CD4-positive, alpha-beta T cell treated with Interleukin-17A for 4 hours (primary cell): ENCODE measurements at regions not wholly inside any gene's neighbourhood (a gene's known extent, or its start where the extent isn't known, plus 50 kb on each side); places are given as distances from the start of the nearest gene placed in this dataset.

Source experiments
- DNase-seq: peaks from one replicate; pipeline ENCODE4 v3.0.0-alpha.2; 2020; ENCODE audit warnings: mixed read lengths

DNA sequence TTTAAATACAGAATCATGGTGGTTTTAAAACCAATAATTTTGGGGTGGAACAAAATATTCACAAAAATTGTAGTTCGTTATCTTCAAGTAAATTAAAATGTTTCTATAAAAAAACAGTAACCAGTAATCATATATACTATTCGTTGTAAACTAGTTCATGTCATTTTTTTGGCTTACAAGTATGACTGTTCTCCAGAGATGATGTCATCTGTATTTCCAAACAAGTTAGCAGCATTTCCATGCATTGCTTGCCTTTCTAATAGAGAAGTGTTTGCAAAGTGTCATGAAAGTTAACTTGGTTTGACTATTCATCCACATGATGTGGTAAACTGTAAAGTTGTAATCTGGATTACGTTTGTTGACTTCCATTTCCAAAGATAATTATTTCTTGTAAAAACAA is 717.9 kb upstream of the ADAMTS16 start:
- no peak for DNase-seq

DNA sequence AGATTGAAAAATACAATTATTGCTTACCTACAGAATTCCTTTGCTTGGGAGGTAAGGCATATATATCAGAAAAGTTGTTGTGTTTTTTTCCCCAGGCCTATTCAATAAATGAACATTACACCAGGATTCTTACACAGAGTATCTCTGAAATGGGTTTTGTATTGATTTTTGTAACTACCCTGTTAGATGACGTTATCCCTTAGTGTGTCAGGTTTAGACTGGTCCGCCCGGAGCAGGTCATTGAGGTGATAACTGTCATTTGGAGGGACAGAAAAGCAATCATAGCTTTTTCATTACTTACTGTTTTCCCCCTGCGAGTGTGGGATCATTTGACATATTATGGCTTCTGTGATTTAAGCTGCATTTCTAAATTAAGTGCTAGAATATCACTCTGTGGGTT is 715.2 kb upstream of the ADAMTS16 start:
- DNase-seq = no peak

DNA sequence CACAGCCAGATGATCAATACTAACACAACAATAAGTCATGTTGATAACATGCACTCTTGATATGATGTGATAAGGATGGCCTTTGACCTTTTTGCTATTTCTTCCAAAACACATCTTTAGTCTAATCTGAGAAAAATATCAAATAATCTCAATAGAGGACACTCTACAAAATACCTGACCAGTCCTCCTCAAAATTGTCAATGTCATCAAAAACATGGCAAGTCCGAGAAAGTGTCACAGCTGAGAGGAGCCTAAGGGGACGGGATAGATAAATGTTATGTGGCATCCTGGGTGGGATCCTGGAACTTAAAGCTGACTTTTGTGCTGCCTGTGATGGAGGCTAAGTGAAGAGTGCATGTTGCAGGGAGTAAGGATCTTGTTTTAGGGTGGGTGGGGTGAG is 699.6 kb upstream of the ADAMTS16 start:
- no peak for DNase-seq

DNA sequence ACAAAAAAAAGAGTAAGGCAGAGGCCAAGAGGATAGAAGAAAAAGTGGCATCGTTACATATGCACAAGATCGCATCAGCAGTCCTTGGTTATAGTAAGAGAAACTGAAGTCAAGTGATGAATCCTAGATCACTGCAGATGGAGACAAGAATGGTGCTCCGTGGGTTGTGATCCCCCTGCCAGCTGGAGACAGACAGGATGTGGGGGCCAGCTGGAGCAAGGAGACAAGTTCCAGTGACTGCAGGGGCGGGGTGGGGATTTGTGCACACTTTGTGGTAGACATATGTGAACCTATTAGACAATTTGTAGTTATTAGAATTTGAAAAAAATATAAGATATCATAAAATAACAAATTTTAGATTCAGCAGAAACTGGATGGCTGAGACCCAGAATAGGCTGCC is 697.9 kb upstream of the ADAMTS16 start:
- DNase-seq = no peak

DNA sequence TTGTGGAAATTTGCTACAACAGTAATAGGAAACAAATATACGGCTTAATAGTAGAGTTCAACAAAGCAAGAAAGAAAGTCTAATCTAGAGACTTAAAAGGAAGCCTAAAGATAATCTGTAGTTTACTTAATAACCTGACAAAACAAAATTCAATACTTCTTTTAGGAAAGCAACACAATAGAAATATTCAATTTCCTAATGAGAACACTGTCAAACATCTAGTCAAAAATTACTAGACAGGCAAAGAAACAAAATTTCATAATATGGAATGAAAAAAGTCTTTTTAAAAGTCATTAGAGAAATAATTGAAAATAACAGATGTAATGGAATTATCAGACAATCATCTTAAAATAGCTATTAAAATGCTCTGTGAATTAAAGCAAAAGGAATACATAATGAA is 692.5 kb upstream of the ADAMTS16 start:
- DNase-seq = no peak

DNA sequence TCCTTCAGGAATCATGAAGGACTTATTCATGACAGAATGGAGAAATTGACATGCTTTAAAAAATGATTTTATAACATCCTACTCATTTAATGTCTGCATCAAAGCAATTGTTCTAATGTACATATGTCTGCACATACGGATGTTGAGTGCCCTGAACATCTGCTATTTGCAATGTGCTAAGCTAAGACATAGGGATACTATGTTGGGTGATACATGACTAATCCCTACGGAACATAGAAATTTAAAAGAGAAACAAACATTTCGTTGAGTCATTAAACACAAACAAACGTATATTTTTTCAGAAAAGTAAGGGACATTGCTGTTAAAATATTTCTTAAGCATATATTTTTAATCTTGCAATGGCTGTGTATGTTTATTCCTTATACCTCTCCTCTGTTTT is 686.5 kb upstream of the ADAMTS16 start:
- DNase-seq = no peak

DNA sequence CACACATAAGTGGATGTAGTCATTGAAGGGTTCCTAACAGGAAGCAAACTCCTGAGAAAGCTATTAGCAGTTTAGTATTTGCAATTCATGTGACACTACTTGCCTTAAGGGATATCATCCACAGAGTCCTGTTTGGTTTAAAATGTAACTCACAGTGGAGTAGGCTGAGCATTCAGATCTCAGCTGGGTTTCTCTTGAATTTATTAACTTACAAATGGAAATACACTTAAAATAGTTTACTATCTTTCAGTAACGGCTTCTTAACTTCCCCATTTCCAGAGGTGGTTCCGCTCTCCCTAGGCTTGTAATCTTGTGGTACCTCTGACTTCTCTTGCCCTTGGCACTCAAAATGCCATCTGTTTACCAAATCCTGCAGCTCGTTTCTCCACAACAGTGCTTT is 660.7 kb upstream of the ADAMTS16 start:
- DNase-seq = no peak

DNA sequence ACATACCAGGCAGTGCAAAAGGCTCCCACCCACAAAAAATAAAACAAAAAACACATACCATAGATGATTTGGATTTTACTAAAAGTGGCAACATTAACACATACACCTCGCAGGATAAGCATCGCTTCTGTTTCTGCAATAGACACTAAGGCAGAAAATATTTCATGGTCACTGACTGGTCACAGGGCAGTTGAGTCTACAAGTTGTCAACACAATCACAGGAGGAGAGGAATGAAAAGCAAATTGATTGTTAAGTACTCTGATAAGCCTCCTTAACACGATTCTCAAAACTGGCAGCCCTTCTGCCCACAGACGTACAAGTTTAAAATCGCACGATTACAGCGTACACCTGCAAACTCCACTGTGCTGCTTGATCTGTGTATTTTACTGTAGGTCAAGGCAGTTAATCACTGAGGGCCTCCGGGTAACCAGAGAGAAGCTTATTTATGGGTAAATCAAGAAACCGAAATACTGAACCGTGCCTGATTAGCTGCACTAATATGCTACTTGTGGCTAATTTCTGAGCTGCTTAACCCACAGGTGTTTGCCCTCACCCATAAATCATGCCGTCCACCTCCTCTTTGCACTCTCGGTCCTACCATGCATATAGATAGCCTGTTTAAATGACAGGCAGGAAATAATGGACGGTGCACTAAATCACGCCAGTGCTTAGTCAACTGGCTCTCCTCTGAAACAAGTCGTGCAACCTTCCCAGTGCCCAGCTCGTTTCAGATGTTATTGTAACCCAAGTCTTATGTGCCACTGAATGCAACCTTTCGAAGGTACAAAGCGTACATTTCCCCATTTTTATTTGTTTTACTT is 659.4 kb upstream of the ADAMTS16 start:
- no peak for DNase-seq

DNA sequence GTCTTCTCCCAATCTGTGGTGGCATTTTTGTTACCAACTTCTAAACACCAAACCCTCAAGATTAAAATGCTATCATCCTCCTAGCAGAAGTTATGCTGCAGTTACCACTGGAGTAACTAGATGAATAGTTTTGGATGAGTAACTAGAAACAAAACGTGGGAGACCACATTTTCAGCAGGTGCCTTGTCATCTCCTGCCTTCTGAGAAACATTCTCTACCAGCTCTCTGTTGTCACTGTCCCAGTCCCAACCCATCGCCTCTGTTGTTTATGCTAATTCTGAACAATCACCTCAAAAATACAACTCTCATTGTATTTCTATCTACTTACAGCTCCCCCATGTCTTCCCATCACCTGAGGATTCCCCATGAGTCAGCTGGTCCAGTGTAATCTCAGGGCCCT is 652.5 kb upstream of the ADAMTS16 start:
- no peak for DNase-seq

DNA sequence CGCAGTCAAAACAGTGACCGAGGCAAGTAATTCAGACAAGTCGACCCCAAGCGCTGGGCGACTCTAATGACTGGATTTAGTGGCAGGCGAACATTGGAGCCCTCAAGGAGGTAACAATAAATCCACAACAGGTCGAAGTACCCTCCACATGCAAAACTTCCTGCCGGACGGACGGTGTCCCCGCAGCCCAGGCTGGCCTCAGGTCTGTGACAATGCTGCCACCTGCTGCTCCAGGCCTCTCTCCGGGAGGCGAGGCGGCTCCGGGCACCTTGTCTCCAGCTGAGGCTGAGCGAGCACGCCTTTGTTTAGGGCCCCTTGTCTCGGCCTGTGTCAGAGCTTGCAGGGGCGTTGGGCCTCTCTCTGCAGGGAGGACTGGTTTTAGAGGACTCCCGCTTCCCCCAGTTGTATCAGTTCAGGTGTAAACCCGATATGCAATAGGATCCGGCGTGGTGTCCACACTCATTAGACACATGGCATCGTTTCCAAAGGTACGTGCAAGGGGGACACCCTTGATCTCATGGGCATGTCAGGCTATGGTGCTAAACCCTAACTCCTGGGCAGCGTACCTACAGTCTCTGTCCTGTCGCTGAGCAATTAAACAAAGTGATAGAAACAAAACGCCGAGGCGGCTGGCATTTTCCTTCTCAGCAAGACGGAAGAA is 628.0 kb upstream of the ADAMTS16 start:
- no peak for DNase-seq

DNA sequence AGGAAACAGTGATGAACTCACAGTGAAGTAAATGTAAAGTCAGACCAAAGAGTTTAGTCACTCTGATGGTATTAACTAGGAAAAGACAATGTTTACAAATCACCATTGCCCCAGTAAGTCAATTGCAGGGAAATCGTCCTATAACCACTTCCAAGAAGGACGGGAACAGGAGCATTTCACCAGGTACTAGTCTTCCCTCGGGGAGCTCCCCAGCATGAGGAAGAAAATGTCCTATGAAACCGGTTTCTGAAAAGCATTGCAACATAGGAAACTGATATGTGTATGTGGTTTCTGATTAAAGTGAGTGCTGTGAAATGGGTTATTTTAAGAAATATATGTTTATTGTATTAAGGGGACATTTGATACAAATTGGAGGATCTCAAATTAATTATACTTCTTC is 626.7 kb upstream of the ADAMTS16 start:
- DNase-seq = no peak

DNA sequence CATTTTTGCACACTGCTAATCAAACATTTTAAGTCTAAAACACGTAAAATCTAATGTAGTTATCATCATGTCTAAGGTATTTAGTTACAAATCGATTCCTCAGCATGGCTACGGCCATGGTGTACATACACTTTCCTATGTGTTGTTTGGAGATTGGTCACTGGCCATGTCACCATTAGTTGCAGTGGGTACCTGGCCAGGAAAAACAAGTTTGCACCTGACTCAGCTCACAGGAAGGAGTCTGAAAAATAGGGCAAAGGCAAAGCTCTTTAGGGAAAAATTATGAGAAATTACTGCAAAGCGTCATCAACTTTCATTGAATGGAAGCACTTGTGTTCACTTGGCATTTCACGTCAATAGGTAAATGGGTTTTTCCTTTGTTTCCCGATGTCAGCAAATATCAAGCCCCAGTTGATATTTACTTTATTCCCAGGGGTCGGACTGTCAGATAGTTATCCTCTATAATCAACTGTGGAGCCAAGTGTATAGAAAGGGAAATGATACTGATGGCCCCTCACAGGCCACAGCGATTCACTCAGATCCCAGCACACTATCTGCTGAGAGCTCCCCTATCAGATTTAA is 626.0 kb upstream of the ADAMTS16 start:
- DNase-seq = no peak

DNA sequence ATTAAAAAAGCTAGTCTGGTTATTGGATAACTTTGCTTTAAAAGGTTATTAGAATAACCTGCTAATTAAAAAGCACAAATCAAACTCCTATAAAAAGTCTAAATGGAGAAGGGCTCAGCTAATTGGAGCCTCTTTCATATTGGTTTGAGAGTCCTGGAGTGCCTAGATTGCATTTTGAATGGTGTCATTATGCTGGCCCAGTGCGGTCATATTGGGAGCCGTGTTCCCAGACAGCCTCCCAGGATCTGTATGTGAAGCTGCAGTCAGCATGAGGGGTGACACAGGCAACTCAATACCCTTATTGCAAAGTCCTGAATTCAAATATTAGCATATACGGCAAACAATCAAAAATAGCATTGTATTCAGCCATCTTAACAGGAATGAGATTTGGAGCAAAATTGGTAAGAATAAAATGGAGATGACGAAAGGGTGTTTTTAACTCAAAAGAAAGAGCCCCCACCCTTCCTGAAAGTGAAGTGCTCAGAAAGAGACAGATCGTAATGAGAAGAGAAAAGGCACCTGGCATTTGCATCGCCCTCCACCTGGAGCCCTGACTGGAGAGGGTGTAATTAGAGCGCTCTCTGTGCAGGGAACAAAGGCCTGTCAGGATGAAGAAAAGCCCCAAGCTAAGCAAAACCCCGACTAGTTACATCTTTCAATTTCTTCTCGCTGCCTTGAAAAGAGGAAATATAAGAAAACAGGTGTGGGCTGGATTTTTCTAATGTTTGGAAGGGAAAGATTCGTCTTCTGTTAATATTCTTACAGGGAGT is 621.0 kb upstream of the ADAMTS16 start:
- no peak for DNase-seq

DNA sequence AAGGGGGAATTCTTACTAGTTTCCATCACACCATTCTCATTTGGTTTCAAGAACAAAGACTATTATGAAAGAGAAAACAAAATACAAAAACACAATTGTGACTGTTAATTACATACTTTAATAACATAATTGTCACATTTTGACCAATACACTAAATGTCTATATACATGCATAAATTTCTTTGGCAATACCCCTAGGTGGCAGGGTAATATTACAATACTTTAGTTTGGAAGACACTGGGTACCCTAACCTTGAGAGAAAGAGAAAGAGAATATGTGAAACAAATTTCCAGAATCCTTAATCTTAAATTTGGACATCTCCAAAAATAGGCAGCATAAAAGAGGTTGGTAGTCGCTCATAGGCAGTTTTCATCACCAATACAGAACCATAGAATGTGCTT is 619.6 kb upstream of the ADAMTS16 start:
- DNase-seq = no peak

DNA sequence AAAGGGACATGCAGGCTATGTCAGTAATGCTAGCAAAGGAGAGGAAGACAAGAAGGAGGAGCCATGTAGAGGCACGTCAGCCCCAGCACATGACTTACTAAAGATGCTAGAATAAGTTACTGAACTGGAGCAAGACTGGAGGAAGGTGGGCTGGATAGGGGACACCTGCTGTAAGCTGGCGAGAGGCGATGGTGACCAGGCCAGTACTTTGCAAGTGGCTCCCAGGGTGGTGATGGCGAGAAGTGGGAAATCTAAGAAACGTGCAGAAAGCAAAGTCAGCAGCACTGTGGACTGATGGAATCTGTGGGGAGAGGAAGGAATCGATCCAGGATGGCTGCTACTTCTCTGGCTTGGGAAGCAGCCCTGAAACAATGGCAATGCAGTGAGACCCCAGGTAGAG is 617.1 kb upstream of the ADAMTS16 start:
- DNase-seq = no peak

DNA sequence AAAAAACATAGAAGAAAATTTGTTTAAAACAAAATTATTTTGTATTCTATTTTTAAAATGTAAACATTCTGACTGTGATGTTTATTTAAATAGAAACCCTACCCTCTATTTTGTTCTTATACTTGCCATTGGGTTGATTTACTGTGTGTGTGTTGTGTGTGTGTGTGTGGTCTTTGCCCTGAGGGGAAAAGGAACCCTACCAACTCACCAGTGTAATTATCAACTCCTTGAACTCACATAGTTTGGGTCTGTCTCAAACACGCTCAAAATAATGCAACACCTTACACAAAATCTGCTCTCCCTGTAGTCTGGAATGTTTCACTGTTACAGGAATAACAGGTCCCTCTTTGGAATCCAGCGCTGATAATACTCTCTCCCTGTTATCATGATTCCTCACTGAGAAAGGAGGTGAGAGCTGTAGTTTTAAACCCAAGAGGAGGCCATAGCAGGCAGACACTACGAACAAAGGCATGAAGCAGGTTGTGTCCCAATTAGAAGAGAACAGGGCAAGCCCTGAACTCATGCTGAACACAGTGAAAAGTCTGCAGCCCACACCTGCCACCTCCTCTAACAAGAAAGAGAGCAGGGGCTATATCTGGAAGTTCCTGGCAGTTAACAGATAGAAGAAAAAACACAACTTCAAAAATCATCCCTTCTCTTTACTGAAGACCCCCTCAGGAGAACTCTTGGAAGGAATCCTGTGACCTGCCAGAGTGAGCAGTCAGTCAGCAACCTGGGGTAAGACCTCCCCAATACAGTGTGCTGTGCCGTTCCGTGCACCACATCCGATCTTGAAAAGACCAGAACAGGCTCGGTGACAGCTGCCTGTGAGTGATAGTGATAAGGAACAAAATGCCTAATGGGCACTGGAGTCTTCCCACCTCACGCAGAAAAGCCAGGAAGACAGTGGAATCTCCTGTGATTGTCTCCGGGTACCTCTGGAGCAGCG is 608.1 kb upstream of the ADAMTS16 start:
- DNase-seq = no peak

DNA sequence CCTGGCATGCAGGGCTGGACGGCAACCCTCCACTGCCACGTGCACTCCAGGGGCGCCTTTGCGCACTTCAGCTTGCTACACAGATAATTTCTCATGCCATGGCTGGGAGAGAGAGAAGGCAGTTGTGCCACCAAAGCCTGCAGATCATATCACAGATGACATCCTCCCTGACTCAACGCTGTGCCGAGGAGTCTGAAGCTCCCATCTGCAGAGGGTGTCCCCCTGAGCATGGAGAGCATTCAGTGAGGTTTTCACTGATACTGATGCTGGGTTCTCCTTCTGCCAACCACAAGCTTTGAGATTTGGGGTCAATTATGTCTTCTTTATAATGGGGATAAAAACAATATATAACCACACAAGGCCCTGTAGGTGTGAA is 607.4 kb upstream of the ADAMTS16 start:
- no peak for DNase-seq

DNA sequence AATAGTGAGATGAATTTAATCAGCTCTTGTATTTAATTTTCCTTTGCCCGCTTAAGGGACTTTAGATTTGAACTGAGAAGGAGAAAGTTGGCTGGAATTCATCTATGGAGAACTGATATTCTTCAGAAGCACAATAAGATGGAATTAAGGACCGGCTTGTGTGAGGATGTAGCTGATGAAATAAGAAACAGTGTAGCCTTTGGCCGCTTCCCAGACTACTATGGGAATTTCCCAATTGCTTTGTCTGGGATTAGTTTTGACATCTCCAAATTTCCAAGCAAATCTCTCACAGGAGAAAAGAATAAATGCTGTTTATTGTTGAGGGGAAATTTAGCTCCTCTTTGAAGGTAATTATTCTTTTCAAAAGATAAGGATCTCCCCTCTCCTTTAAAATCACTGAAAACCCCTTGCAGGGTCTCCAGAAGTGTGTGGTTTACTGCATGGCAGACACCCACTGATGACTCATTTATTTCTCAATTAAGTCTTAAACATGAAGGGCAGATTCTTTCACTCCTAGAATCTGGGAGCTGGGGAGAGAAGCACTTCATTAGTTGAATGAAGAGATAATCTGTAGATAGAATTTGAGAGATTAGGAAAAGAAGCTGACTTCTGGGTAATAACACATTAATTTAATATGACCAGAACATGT is 606.5 kb upstream of the ADAMTS16 start:
- no peak for DNase-seq

DNA sequence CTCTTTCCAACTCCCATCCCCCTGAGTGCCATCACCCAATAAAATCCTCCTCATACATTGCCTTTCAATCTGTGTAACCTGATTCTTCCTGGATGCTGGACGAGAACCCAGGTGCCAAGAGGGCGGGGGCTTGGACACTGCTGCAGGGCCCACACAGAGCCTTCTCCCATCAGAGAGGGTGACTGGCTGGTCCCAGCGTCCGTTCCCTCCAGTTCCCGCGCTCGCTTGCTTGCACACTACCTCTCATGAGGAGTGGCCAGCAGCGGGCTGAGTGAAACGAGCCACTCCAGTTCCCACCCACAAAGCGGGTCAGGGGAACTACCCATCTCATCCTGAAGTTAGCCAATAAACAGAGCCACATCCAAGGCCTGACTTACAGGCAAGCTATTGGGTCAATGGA is 602.6 kb upstream of the ADAMTS16 start:
- DNase-seq = no peak

DNA sequence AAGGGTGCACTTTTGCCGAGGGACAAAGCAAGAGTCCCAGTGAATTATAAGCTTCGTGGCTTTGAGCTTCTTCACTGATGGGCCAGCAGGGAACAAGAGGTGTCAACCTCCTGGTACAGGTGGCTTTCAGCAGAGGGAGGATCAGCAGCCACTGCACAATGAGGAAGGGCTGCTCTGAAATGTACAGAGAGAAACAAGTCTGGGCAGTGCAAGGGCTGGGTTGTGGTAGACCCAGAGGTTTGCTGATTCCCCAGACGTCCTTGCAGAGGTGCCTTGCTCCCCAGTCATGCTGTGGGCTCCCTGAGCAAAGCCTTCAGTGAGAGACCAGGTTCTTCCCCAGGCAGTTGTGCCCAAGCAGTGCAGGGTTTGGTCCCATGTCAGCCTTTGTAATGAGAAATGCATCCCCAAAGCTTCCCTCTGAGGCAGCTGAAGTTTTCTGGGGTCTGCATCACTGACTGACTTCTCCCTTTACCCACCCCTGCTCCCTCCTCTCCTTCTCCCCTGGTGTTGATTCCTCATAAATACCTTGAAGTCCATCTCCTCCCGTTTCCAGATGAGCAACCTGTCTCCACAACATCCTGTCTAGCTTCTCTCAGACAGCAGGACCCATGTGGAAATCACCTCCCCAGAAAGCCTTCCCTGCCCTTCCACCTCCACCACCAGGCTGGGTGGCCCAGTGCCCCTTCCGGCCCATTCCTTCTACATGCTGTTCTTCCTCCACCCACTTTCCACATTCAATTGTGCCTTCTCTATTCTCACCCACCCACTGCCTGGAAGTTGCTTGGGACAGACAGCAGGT is 599.6 kb upstream of the ADAMTS16 start:
- no peak for DNase-seq

DNA sequence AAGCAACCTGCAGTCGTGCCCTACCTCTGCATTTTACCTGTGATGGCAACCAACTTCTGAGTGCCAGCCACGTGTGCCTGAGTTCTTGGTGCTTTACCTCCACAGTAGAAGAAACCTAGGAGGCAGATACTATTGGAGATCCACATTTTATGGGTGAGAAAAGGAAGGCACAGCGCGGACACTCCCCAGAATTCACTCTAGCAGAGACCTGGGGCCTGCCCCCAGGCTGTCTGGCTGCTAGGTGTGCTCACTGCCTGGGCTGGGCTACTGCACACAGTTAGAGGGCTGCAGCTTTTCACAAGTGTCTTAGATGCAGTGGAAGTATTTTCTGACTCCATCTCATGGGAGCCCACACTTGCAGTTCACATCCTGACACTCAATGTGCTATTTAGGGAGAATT is 598.8 kb upstream of the ADAMTS16 start:
- DNase-seq = no peak
